ENCODE measurements at regions not wholly inside any gene's neighbourhood (a gene's known extent, or its start where the extent isn't known, plus 50 kb on each side); places are given as distances from the start of the nearest gene placed in this dataset.

GRCh38 chr20:51096582-51097267, 73.8 kb upstream of the KCNG1 start:
- DNase-seq (ENCODE audit: low read depth): no peak

GRCh38 chr20:51095633-51096521, 73.0 kb upstream of the KCNG1 start:
- no peak for DNase-seq (ENCODE audit: low read depth)

DNA sequence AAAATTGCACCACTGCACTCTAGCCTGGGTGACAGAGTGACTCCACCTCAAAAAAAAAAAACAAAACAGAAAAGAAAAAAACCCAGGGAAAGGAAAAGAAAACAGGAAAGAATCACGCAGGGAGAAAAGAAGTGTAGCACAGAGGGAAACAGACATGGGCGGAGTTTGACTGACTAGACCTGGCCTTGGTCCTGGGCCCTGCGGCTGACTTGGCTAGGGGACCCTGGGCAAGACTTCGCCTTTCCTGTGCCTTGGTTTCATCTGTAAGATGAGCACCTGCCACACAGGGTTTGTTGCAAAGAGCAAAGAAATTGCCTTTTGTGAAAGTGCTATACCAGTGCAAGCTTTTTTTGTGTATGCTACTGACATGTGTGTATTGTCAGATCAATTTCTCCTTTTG, 71.3 kb upstream of the KCNG1 start:
- DNase-seq (ENCODE audit: low read depth): no peak

GRCh38 chr20:51093240-51093763, 70.4 kb upstream of the KCNG1 start:
- DNase-seq (ENCODE audit: low read depth): no peak

DNA sequence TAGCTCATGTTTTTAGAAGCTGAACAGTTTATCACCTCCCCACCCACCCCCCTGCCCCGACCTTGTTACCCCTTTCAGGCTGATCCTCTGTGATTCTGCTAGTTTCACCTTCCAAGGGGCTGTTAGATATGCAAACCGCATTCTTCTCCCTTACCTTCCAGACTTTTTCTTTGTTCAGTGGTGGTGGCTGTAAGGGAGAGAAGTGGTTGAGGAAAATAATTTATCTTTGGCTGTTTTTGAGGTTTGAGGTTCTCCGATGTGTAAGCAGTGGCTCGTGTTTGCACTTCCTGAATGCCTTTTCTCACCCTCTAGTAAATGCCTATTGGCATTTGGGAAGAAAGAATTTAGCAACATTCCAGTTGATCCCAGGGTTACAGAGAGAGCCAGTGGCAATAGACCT, 69.4 kb upstream of the KCNG1 start:
- DNase-seq (ENCODE audit: low read depth): no peak

DNA sequence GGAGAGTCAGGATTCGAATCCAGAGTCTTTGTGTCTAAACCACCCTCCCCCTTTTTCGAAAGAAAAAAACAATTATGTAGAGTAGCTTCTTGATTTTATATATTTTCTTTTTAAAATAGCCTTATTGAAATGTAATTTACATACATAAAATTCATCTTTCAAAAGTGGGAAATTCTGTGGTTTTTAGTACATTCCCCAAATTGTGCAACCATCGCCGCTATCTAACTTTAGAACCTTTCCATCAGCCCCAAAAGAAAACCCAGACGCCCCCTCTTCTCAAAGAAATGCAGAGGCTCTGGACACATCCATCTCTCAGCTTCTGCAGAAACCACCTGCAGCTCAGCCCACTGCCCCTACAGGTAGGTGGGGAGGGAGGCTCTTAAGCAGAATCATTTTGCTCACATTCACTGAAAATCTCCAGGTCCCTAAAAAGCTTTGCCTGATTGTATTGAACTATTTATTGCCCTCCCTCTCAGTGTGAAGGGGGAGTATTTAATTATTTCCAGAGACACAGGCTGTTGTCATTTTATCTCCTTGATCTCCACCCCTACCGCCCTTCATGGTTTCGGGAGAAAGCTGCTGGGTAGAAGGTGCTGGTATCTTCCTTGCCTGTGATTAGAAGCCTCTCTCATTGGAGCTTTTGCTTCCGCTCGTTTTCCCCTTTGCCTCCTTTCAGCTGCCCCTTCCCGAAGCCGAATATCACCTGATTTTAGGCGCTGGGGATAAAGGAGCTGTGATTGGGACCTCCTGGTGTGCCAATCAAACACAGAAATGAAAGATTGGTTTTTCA, 68.7 kb upstream of the KCNG1 start:
- no peak for DNase-seq (ENCODE audit: low read depth)

- DNase-seq (ENCODE audit: low read depth): no peak
Observed at GRCh38 chr20:51089840-51090239, 66.9 kb upstream of the KCNG1 start.

- no peak for DNase-seq (ENCODE audit: low read depth)
Observed at GRCh38 chr20:51089272-51089781, 66.4 kb upstream of the KCNG1 start.

- DNase-seq (ENCODE audit: low read depth): no peak
Observed at GRCh38 chr20:51087266-51087665, 64.4 kb upstream of the KCNG1 start.

DNA sequence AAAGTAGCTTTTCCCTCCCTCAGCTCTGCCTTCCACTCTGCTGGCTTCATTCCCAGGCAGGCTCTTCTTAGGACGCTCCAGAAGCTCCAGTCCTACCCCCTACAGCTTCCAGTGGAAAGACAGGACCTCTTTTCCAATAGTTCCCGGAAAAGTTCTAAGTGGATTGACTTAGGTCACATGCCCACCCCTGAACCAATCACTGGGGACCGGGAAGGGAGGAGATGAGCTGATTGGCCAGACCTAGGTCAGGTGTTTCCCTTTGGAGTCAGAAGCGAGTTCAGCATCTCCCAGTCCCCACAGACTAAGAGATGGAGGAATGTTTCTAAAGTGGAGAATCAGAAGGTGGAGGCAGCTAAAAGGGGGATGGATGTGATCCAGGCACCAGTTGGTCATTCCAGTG, 62.9 kb upstream of the KCNG1 start:
- DNase-seq (ENCODE audit: low read depth): no peak

- DNase-seq (ENCODE audit: low read depth): no peak
Observed at GRCh38 chr20:51084593-51085377, 61.9 kb upstream of the KCNG1 start.

- no peak for DNase-seq (ENCODE audit: low read depth)
Observed at GRCh38 chr20:51083447-51083846, 60.5 kb upstream of the KCNG1 start.

DNA sequence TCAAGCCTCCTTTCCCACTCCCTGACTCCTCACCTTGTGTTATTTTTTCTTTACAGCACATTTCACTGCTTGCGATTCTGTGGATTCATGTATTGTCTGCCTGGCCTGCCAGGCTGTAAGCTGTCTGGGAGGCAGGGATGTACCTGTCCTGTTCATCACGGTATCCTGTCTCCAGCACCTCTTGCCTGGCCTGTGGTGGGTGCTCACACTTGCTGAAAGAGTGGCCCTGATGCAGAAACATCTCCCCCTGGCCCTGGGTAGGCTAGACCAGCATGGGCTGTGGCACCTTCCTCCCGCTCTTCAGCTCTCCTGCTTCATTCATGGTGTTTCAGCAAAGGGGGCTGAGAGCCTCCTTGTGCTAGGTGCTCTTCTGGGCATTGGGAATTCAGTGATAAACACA, 60.1 kb upstream of the KCNG1 start:
- no peak for DNase-seq (ENCODE audit: low read depth)

DNA sequence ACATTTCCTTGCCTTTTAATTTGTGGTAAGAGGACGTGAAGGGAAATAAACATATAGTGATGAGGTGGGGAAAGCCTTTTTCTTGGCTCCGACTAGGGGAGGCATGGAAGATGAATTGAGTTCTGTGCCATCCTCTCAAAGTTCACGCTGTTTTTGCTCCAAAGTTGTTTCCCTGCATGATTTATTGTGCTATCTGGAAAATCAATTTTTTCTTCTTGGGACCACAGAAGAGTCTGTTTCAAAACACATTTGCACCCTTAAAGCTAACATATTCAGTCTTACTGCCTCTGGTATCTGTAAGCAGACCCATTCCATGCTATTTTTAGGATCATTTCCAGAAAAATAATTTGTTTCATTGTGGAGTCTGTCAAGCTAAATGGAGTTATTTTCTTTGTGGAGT, 57.6 kb upstream of the KCNG1 start:
- no peak for DNase-seq (ENCODE audit: low read depth)

DNA sequence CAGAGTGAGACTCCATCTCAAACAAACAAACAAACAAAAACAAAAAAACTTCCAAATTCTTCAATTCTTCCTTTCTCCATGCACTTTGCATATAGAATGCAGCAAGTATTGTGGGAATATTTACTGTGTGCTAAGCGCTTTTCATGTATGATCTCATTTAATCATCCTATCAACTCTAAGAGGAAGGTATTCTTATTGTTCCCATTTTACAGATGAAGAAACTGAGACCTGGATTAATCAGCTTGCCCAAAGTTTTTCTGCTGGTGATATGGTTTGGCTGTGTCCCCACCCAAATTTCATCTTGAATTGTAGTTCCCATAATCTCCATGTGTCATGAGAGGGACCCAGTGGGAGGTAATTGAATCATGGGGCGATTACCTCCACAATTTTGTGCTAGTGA, 56.6 kb upstream of the KCNG1 start:
- no peak for DNase-seq (ENCODE audit: low read depth)

GRCh38 chr20:51077686-51078060, 54.8 kb upstream of the KCNG1 start:
- DNase-seq (ENCODE audit: low read depth): no peak

- no peak for DNase-seq (ENCODE audit: low read depth)
Observed at GRCh38 chr20:51076786-51077685, 54.1 kb upstream of the KCNG1 start.

DNA sequence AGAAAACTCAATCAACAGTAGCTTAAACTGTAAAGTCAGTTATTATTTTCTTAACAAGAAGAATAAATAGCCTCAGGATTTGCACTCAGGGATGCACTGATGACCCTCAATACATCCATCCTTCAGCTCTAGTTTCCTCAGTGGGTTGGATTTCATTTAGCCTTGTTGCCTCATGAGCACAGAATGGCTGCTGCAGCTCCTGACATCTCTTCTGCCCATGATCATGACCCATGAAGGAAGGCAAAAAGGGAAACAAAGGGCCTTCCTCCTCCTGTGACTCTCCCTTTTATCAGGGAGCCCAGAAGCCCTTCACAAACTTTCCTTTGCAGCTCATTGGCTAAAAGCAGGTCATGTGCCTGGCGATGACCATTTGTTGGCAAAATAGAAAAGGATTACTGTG, 51.2 kb upstream of the KCNG1 start:
- DNase-seq (ENCODE audit: low read depth): no peak
